ENCODE measurements at regions not wholly inside any gene's neighbourhood (a gene's known extent, or its start where the extent isn't known, plus 50 kb on each side); places are given as distances from the start of the nearest gene placed in this dataset.

- no peaks in the 10 kb centered on the region for H3K36me3 ChIP-seq
- no peaks in the 10 kb centered on the region for H3K27me3 ChIP-seq
- H3K4me1 ChIP-seq: no peaks in the 10 kb centered on the region
- intact Hi-C loops (cut with DNase I): no loop called here
- no peak for DNase-seq (ENCODE audit: low spot score in 2 of 2)
- H3K9me3 ChIP-seq: no peaks in the 10 kb centered on the region
- H3K4me3 ChIP-seq: no peak overlapping the region
- H3K27ac ChIP-seq: no peak overlapping the region
- no peak for TF ChIP-seq CTCF (IDR thresholded peaks at IDR 0.05)
These were observed 396.9 kb upstream of the LRATD1 start for GRCh38 chr2:14235667-14236066.

- Histone ChIP-seq H3K9me3 (no peaks in the 10 kb centered on the region), H3K4me3 (no peak overlapping the region), H3K4me1 (no peaks in the 10 kb centered on the region), H3K27ac (no peak overlapping the region), H3K36me3 (no peaks in the 10 kb centered on the region), H3K27me3 (no peaks in the 10 kb centered on the region)
- intact Hi-C loops (cut with DNase I): no loop called here
- no peak for DNase-seq (ENCODE audit: low spot score in 2 of 2)
- TF ChIP-seq CTCF (IDR thresholded peaks at IDR 0.05): no peak
These were observed 394.6 kb upstream of the LRATD1 start for GRCh38 chr2:14237902-14238301.

- Histone ChIP-seq H3K4me3 (no peak overlapping the region), H3K9me3 (no peaks in the 10 kb centered on the region), H3K27me3 (no peaks in the 10 kb centered on the region), H3K36me3 (no peaks in the 10 kb centered on the region), H3K4me1 (no peaks in the 10 kb centered on the region), H3K27ac (no peak overlapping the region)
- intact Hi-C loops (cut with DNase I): no loop called here
- DNase-seq (ENCODE audit: low spot score in 2 of 2): no peak
- TF ChIP-seq CTCF (IDR thresholded peaks at IDR 0.05): no peak
These were observed 392.9 kb upstream of the LRATD1 start for GRCh38 chr2:14239605-14240004.

DNA sequence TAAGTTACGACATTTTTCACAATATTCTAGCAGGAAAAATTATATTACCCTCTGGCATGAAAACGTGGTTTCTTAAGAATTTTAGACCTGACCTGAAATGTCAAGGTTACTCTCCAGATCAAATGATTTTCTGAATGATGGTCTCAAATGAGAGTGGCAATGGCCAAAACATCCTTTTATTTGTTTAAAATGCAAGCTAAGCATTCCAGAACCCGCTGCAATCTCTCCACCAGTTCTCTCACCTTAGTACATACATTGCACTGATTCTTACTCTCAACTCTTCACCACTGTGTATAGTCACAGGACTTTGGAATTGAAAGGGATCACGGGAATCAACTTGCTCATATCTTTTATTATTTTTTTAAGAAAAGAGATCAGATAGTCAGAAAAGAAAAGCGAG, 391.6 kb upstream of the LRATD1 start:
- no peak for DNase-seq (ENCODE audit: low spot score in 2 of 2)
- no peaks in the 10 kb centered on the region for H3K9me3 ChIP-seq
- no peak for TF ChIP-seq CTCF (IDR thresholded peaks at IDR 0.05)
- no peaks in the 10 kb centered on the region for H3K36me3 ChIP-seq
- no peaks in the 10 kb centered on the region for H3K4me1 ChIP-seq
- H3K4me3 ChIP-seq: no peak overlapping the region
- no peak overlapping the region for H3K27ac ChIP-seq
- no peaks in the 10 kb centered on the region for H3K27me3 ChIP-seq
- intact Hi-C loops (cut with DNase I): no loop called here

- intact Hi-C loops (cut with DNase I): no loop called here
- Histone ChIP-seq H3K27ac (no peak overlapping the region), H3K27me3 (no peaks in the 10 kb centered on the region), H3K4me3 (no peak overlapping the region), H3K36me3 (no peaks in the 10 kb centered on the region), H3K4me1 (no peaks in the 10 kb centered on the region), H3K9me3 (no peaks in the 10 kb centered on the region)
- no peak for TF ChIP-seq CTCF (IDR thresholded peaks at IDR 0.05)
- DNase-seq (ENCODE audit: low spot score in 2 of 2): no peak
These were observed 386.6 kb upstream of the LRATD1 start for GRCh38 chr2:14245901-14246300.

GRCh38 chr2:14255135-14255820, 377.2 kb upstream of the LRATD1 start:
- no peak for TF ChIP-seq CTCF (IDR thresholded peaks at IDR 0.05)
- no peaks in the 10 kb centered on the region for H3K27me3 ChIP-seq
- H3K36me3 ChIP-seq: no peaks in the 10 kb centered on the region

More at GRCh38 chr2:14255135-14255820, 377.2 kb upstream of the LRATD1 start:
- H3K4me3 ChIP-seq: no peak overlapping the region
- no peaks in the 10 kb centered on the region for H3K9me3 ChIP-seq
- DNase-seq (ENCODE audit: low spot score in 2 of 2): no peak
- intact Hi-C loops (cut with DNase I): no loop called here
- no peaks in the 10 kb centered on the region for H3K4me1 ChIP-seq
- H3K27ac ChIP-seq: no peak overlapping the region
